HG02970 (cell line): ENCODE measurements at regions not wholly inside any gene's neighbourhood (a gene's known extent, or its start where the extent isn't known, plus 50 kb on each side); places are given as distances from the start of the nearest gene placed in this dataset.
"Not testable (repeated sequence)": the region's sequence is repeated elsewhere in the genome, so short reads cannot be mapped to it uniquely, and the experiment has no call there.

ENCODE experiments used
- ATAC-seq: cut with Tn5 transposase; IDR thresholded peaks from one replicate; pipeline ENCODE4 v1.9.1; 2021; ENCODE audit warnings: mild to moderate bottlenecking, moderate library complexity, moderate number of reproducible peaks; ENCODE audit not compliant: unreplicated experiment, low FRiP score

DNA sequence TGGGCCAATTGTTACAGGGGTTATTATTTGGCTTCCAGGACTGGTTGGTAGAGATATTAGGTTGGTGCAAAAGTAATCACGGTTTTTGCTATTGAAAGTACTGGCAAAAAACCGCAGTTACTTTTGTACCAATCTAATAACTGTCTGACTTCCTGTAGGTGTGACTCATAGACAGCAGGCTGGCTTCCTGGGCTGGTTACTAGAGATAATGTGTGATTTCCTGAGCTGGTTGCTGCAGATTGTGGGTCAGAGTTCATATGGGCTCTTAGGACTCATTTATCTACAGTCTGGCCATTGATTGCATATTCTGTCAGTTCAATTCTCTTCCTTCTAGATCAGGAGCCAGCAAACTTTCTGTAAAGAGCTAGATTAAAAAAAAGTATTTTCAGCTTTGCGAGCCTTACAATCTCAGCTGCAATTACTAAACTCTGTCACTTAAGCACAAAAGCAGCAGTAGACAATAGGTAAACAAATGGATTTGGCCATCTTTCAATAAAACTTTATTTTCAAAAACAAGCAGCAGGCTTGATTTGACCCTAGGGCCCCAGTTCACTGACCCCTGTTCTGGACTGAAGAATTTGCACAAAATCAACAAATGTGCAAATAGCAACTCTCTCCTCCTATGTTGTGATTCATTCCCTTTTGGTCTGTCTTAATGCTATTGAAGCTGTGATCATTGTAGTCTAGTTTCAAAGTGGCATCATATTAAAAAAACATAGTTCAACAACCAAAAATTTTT is 50.8 kb upstream of the BOD1L1 start:
- ATAC-seq: no peak

DNA sequence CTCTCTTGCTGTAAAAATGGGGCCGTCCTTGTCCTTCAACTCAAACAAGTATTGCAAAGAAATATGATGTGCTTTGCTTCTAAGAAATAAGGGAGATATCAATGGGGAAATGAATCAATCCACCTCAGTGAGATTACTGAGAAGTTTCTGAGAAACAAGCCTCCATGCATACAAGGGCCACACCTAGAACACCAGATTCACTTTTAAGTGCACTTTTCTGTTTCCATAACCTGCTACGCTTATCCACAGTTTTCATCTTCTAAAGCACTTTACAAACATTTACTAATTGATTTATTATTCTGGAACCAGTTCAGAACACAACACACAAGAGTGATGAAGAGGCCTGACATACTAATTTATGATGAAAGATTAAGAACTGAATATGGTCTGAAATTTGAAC is 54.0 kb upstream of the BOD1L1 start:
- ATAC-seq: no peak

DNA sequence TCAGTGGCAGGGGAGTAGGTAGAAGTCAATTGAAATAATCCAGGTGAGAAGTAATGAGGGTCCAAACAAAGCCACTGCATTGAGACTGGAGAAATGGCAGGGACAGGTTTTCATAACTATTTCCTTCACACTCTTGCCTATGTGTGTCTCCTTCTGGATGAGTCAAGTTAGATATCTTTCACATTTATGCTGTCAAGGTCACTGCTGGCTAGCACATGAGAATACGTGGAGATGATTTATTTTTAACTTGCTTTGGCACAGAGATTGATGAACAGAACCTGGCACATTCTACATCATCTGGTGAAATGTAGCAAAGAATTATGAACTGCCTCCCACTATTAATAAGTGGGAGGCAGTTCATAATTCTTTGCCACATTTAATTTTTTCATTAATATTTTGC is 66.7 kb upstream of the BOD1L1 start:
- ATAC-seq: no peak

DNA sequence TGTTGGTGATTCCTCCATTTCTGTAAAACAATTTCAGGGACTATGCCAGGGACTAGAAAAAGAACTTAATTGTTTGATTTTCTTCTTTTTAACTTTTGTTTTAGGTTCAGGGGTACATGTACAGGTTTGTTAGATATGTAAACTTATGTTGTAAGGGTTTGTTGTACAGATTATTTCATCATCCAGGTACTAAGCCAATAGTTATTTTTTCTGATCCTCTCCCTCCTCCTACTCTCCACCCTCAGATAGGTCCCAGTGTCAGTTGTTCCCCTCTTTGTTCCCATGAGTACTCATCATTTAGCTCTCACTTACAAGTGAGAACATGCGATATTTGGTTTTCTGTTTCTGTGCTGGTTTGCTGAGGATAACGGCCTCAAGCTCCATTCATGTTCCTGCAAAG is 70.8 kb upstream of the BOD1L1 start:
- ATAC-seq: no peak

DNA sequence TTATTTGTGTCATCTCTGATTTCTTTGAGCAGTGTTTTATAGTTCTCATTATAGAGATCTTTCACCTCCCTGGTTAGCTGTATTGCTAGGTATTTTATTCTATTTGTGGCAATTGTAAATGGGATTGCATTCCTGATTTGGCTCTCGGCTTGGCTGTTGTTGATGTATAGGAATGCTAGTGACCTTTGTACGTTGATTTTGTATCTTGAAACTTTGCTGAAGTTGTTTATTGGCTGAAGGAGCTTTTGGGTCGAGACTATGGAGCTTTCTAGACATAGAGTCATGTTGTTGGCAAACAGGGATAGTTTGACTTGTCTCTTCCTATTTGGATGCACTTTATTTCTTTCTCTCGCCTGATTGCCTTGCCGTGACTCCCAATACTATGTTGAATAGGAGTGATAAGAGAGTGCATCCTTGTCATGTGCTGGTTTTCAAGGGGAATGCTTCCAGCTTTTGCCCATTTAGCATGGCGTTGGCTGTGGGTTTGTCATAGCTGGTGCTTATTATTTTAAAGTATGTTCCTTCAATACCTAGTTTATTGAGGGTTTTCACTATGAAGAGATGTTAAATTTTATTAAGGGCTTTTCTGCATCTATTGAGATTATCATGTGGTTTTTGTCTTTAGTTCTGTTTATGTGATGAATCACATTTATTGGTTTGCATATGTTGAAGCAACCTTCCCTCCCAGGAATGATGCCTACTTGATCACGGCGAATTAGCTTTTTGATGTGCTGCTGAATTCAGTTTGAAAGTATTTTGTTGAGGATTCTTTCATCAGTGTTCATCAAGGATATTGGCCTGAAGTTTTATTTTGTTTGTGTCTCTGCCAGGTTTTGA is 72.7 kb upstream of the BOD1L1 start:
- no peak for ATAC-seq

DNA sequence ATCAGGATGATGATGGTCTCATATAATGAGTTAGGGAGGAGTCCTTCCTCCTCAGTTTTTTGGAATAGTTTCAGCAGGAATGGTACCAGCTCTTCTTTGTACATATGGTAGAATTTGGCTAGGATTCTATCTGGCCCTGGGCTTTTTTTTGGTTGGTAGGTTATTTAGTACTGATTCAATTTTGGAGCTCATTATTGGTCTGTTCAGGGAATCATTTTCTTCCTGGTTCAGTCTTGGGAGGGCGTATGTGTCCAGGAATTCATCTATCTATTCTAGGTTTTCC is 73.3 kb upstream of the BOD1L1 start:
- not testable (repeated sequence) for ATAC-seq

DNA sequence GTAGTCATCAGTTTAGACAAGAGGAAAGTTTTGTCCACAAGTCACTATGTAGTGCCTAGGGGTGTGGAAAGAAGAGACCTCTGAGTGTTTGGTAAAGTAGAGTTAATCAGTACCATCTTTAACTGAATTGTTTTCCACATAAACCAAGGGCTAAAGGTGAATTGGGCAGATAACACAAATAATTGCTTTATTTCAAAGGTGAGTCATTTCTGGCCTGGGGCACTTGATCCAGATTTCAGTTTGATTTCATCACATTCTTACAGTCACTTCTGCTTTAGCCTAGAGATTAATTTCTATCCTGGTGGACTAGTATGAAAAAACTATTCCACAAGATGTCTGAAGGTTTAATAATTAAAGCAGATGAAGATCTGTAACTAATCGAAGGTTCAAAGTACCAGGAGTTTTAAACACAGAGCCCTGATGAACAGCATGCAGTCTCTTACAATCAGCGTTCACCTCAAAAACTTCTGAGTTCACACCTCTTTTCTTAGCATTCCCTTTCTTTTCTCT is 74.5 kb upstream of the BOD1L1 start:
- no peak for ATAC-seq

DNA sequence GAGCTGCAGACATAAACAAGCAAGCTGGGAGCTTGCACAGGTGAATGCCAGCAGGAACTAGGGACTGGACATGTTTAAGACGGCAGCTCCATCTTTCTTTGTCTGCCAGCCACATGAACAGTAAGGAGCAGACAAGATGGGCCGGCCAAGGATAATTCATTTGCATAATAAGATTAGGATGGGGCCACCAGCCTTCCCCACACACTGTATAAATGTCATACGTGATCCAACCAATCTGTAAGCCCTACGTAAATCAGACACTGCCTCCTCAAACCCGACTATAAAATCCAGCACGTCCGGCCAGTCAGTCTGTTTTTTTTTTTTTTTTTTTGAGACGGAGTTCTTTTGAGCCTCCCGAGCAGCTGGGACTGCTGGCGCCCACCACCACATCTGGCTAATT is 75.6 kb upstream of the BOD1L1 start:
- no peak for ATAC-seq

DNA sequence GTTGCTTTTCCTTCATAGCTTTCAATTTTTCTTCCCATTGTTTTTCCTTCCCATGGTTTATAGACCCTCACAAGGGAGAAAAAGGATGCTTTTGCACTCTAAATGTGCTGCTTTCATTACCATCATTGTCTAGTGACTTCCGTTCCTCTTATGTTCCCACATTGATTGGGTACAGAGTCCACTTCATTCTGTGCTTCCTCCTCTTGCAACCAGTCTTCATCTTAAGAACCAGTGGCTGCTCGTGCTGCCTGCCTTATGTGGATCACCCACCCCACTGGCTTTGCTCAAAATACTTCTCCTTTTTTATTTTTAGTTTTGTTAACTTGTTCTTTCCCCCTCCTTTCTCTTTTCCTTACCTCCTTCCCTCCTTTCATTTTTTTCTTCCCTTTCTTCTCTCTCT is 76.5 kb upstream of the BOD1L1 start:
- no peak for ATAC-seq

DNA sequence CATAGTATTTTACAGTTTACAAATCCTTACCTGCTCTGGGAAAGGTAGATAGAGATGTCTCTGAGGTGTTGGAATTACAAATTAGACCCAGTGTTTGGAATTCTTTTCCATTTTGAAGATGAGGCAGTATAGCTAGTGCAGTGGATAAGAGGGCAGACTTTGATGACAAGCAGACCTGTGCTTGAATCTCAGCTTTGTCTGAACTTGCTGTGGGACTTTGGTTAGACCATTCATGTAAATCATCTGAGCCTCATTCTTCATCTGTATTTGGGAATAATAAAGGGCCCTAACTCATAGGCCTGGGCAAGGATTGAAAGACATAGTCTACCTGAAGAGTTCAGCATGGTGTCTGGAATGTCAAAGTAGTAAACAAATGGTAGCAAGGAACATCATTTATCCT is 77.2 kb upstream of the BOD1L1 start:
- no peak for ATAC-seq

DNA sequence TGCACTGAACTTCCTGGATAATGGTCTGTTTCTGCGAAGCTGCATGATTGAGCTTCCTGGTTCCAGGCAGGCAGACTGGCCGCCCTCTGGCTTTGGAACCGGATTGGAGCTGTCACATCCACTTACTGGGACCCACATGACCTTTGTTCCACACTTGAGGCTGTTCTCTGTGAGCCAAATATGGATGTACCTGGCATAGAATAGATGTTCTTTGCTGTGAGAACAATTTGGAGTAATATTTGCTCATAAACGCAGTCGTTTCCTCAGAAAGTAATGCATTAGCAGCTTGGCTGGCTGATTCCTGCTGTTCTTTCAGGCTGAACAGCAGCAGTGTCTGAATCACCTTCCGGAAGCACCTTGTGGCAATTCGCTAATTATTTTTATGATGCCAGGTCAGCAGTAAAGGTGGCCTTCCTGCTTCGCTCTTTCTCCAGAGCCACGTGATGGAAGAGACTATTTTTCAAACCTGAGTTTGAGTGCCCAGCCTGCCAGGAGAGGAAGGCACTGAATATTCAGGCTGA is 78.1 kb upstream of the BOD1L1 start:
- no peak for ATAC-seq

DNA sequence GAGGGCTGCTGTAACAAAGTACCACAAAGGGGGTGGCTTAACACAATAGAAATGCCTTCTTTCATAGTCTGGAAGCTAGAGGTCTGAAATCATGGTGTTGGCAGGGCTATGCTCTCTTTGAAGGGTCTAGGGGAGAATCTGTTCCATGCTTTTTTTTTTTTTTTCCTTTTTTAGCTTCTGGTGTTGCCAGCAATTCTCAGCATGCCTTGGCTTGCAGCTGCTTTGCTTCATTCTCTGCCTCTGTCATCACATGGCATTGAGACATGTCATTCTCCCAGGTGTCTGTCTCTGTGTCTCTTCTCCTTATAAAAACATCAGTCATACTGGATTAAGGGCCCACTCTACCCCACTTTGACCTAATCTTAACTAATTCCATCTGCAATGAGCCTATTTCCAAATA is 78.6 kb upstream of the BOD1L1 start:
- no peak for ATAC-seq

DNA sequence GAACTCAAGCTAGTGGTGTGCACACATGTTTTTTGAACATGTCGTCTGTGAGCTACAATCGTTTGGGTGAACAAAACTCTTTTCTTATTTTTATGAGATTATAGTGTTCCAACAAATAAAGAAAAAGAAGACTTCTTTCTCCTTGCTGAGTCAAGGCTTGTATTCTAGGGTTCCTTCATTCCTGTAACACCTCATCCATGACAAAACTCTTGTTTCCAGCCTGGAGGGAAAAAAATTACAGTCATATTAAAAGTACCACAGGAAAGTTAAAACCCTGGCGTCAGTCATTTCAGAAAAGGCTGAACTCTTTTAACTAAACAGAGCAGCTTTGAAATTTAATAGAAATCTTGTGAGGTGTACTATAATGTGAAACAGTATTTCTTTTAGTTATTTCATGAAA is 79.2 kb upstream of the BOD1L1 start:
- ATAC-seq: no peak

DNA sequence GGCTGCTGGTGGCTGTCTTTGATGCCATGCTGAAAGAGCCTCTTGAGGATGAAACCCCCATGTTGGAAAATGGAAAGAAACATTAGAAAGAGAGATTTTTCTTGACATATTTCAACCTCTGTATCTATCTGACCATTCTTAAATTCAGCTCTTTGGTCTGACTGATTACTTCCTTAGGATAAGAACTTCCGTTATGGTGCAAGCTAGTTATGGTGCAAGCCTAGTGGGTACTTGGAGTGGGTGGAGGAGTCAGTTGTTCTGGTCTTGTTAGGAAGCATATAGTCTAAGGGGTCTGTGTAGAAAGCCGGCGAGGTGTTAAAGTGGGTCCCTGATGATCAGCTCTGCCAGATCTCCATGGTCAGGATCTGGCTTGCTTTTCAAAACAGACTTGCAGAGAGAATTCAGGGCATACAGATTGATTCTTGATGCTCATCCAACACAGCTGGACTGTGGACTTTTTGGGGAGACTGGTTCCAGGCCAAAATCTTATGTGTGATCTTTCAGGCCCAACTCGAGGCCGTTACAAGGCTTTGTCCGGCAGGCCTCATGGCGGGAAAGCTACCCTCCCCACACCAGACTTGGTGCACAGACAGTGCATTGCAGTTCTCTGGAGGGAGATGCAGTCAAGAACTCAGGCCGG is 82.8 kb upstream of the BOD1L1 start:
- ATAC-seq: no peak

DNA sequence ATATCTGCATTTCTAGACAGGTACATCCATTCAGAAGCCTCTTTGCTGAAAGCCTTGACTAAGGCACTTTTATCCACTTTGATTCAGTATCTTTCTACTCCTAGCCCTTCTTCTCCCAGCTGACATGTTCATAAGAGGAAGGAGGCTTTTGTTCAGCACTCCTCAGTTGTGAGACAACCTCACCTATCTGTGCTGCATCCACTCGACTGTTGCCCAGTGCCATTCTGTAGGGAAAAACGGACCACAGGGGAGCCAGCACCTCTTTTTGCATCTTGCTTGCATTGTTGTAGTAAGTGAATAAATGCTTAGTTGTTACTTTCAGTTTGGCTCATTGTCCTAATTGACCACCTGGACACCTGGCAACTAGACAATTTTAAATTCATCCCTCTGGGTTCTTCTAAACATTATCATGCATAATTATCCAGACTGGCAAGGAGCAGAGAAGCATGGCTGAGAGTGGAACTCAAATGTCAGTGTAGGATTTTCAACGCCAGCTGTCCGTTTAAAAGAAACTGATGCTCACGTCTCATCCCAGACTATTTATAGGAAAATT is 83.8 kb upstream of the BOD1L1 start:
- no peak for ATAC-seq

DNA sequence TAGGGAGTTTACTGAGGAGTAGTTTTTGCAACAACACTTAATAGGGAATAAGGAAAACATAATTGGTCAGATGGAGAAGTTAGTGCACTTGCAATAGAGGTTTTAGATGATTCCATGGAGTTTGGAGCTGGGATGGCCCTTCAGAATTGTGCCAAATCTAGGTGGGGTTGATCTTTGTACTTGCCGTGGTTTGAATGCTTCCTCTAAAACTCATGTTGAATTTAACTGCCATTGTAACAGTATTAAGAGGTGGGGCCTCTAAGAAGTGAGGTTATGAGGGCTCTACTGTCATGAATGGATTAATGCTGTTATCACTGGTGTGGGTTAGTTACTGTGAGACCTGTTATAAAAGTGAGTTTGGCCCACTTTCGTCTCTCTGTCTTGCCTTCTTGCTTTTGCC is 94.4 kb upstream of the BOD1L1 start:
- ATAC-seq: no peak

DNA sequence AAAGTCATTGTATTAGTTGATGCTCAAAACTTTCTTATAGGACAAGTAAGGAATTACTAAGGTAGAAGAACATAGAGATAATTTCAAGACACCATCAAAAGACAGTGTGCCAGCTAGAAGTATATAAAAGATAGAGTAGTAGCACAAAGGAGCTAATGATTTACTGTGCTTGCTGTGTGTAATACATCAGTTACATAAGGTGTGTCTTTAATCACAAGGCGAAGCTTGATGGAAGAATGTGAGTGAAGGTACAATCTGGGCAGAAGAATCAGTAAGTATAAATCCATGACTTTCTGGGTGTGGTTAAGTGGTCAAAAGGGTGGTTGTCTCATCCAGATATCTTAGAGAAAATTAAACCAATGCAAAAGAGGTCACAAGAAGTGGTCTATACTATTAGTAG is 95.1 kb upstream of the BOD1L1 start:
- no peak for ATAC-seq

DNA sequence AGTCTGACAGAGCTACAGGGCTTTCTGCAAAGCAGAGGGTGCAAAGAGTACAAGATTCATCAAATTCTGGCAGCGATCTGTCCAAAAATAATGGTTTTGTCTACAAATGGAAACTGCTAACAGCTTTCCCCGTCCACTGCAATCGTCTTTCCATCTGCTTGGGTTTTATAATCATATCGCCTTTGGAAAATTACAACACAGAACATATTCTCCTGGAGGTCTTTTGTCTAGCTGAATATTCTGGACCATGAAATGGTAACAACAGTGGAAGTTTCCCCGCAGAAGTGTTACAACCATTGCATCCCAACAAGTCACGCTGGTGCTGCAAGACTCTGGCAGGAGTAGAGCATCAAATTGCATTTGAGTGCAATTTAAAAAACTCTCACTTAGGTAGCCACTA is 101.2 kb upstream of the BOD1L1 start:
- ATAC-seq: no peak

DNA sequence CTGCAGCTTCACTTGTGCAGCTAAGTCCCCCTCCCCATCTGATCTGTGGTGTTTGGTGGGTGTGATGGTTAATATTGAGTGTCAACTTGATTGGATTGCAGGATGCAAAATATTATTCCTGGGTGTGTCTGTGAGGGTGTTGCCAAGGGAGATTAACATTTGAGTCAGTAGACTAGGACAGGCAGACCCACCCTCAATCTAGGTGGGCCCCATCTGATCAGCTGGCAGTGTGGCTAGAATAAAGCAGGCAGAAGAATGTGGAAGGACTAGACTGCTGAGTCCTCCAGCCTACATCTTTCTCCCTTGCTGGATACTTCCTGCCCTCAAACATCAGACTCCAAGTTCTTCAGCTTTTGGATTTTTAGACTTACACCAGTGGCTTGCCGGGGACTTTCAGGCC is 103.5 kb upstream of the BOD1L1 start:
- no peak for ATAC-seq

DNA sequence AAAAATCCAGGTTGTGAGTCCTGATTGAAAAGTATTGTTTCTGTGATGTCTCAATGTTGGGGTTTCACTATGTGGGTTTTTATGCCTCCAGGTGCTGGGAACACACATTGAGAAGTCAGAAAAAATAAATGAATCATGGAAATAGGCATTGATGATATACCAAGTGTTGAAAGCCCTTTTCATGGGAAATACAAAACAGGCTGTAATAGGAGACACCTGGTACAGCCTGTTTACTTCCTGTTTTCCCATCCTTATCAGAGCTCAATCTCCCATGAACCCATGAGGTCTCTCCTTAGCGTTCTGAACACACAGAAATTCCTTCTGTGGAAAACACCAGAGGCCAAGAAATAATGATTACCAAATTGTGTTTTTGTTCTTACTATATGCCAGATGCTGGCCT is 106.3 kb upstream of the BOD1L1 start:
- ATAC-seq: no peak

DNA sequence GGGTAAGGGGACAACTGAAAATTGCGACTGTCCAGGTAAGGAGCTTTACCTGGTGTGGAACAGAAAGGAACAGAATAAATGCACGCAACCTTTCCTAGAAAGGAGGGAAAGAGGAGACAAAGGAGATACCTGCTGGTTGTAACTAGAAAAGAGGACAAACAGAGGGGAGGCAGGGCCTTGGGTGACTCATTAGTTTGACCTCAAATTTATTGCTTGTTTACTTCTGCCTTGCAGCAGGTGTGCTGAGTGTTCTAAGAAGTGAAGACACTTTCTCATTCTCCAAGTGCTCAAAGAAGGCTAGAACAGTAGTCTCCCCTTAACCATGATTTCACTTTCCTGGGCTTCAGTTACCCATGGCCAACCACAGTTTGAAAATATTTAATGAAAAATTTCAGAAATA is 123.1 kb upstream of the BOD1L1 start:
- no peak for ATAC-seq
